Body of pancreas (tissue), 4 donors: ENCODE measurements at regions not wholly inside any gene's neighbourhood (a gene's known extent, or its start where the extent isn't known, plus 50 kb on each side); places are given as distances from the start of the nearest gene placed in this dataset.

ENCODE experiments used
- ATAC-seq: fragments of 150-250 bp; one replicate; pipeline ENCODE4 v1.9.1; 2016
- DNase-seq, 4 donors: peaks; one replicate each; pipeline ENCODE4 v3.0.0-alpha.2; 2019
- H3K27ac ChIP-seq, 4 donors: fragments of 200-600 bp; sonication (generic); 1 replicate in 3 of 4; 2 replicates in 1 of 4; pipeline versions ENCODE4 v1.5.1 to v1.6.1; 2016 to 2019; ENCODE audit warnings: mild to moderate bottlenecking in 1 of 4, mixed read lengths in 1 of 4, moderate library complexity in 1 of 4
- H3K27me3 ChIP-seq, 2 donors: fragments of 200-600 bp; sonication (generic); one replicate each; pipeline ENCODE4 v1.6.0; 2016; ENCODE audit warnings: mild to moderate bottlenecking in 1 of 2
- H3K36me3 ChIP-seq, 2 donors: fragments of 200-600 bp; sonication (generic); replicated peaks in 1 of 2; 2 replicates each; pipeline ENCODE4 v1.5.1; 2016; ENCODE audit warnings: low read depth in 2 of 2; ENCODE audit not compliant: insufficient read depth in 1 of 2
- H3K4me1 ChIP-seq: fragments of 200-600 bp; sonication (generic); one replicate; pipeline ENCODE4 v1.6.0; 2016
- H3K4me3 ChIP-seq, 2 donors: fragments of 200-600 bp; sonication (generic); 1 replicate in 1 of 2; 2 replicates in 1 of 2; pipeline ENCODE4 v1.5.1; 2016 to 2019
- H3K9me3 ChIP-seq, 3 donors: fragments of 200-600 bp; sonication (generic); 1 replicate in 2 of 3; 2 replicates in 1 of 3; pipeline ENCODE4 v1.5.1; 2016
- POLR2A ChIP-seq, 3 donors: fragments of 450-650 bp; IDR thresholded peaks; one replicate each; pipeline ENCODE4 v1.6.1; 2016; ENCODE audit warnings: antibody characterized with exemption in 3 of 3, mild to moderate bottlenecking in 2 of 3
- WGBS, 2 donors: methylation state at CpG; one replicate each; pipeline ENCODE4 v1.1.5; 2017; 5-methylcytosine and 5-hydroxymethylcytosine counted together
- intact Hi-C: fragments of 100-400 bp; cut with DNase I; formaldehyde crosslinking; loops from one replicate; pipeline ENCODE4 v1.15.1; 2023
- TF ChIP-seq, protein P1 (sequence below), 7 experiments: fragments of 450-650 bp in 4 of 7; fragments of 200-600 bp in 3 of 7; sonication (generic) in 3 of 7; IDR thresholded peaks; one replicate each; pipeline ENCODE4 v1.5.1; 2016 to 2019; ENCODE audit warnings: antibody characterized with exemption in 7 of 7

DNA sequence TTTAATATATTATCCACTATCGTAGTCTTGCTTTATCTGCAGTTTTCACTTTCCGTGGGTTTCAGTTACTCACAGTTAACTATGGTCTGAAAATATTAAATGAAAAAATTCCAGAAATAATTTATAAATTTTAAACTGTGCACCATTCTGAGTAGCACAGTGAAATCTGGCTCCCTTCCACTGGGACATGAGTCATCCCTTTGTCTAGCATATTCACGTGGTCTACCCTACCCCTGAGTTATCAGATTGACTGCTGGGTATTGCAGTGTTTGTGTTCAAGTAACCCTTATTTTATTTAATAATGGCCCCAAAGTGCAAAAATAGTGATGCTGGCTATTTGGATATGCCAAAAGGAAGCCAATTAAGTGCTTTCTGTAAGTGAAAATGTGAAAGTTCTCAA, 539.5 kb upstream of the AGTR1 start:
- no peaks in the 10 kb centered on the region for H3K27me3 ChIP-seq
- no peak for ATAC-seq
- no peak overlapping the region for H3K4me3 ChIP-seq
- H3K4me1 ChIP-seq: no peaks in the 10 kb centered on the region
- intact Hi-C loops: no loop called here
- TF ChIP-seq, protein P1, sequence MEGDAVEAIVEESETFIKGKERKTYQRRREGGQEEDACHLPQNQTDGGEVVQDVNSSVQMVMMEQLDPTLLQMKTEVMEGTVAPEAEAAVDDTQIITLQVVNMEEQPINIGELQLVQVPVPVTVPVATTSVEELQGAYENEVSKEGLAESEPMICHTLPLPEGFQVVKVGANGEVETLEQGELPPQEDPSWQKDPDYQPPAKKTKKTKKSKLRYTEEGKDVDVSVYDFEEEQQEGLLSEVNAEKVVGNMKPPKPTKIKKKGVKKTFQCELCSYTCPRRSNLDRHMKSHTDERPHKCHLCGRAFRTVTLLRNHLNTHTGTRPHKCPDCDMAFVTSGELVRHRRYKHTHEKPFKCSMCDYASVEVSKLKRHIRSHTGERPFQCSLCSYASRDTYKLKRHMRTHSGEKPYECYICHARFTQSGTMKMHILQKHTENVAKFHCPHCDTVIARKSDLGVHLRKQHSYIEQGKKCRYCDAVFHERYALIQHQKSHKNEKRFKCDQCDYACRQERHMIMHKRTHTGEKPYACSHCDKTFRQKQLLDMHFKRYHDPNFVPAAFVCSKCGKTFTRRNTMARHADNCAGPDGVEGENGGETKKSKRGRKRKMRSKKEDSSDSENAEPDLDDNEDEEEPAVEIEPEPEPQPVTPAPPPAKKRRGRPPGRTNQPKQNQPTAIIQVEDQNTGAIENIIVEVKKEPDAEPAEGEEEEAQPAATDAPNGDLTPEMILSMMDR (IDR thresholded peaks at IDR 0.05): no peak
- TF ChIP-seq POLR2A (IDR thresholded peaks at IDR 0.05): no peak
- no peaks in the 10 kb centered on the region for H3K9me3 ChIP-seq
- no peaks in the 10 kb centered on the region for H3K36me3 ChIP-seq
- no peak overlapping the region for H3K27ac ChIP-seq
- 48 to 52% methylated on average over 3 of the region's 3 CpGs for WGBS, 2 donors
- DNase-seq: peak in 3 of 4 donors; percentile 8 to 65 (median 13)

DNA sequence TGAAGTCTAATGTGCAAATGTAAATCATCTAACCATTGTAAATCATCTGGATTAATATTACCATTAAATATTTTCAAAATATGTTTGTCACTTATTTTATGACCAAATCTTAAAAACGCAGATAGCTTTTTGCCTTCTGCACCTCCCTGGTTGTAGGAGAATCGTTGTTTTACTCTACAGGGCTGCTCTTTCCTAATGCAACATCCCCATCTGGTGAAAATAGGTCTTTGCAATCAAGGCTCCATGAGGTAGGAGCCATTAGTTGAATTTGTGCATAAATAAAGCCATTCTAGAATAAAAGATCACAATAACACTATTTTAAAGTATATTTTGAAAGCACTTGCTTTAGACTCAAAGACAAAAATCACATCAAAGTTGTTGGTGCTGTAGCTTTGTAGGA, 535.6 kb upstream of the AGTR1 start:
- no peaks in the 10 kb centered on the region for H3K9me3 ChIP-seq
- intact Hi-C loops: no loop called here
- no peaks in the 10 kb centered on the region for H3K27me3 ChIP-seq
- no peak for DNase-seq
- no peaks in the 10 kb centered on the region for H3K4me1 ChIP-seq
- H3K4me3 ChIP-seq: no peak overlapping the region
- TF ChIP-seq POLR2A (IDR thresholded peaks at IDR 0.05): no peak
- TF ChIP-seq, protein P1 (IDR thresholded peaks at IDR 0.05): no peak
- 35 to 44% methylated on average over 2 of the region's 2 CpGs for WGBS, 2 donors
- ATAC-seq: no peak
- no peak overlapping the region for H3K27ac ChIP-seq
- H3K36me3 ChIP-seq: no peaks in the 10 kb centered on the region

DNA sequence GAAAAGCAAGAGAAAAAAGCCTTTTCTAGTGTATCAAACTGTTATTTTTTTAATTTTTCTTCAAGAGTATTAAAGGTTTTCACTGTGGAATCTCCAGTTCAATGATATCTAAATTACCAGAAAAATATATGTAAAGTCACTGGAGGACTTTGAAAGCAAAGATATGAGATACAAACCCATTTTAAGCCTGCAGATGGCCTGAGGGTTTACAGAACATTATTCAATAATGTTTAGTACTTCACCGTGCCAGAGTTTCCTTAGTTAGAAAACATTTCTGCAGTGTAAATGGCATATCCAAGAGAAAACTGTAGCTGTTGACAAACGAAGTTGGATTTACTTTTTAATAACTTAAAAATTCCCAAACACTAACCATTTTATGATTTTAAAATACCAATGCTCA, 529.4 kb upstream of the AGTR1 start:
- no peaks in the 10 kb centered on the region for H3K4me1 ChIP-seq
- H3K9me3 ChIP-seq: no peaks in the 10 kb centered on the region
- ATAC-seq (no peak), DNase-seq (no peak)
- H3K27ac ChIP-seq: no peak overlapping the region
- H3K36me3 ChIP-seq: no peaks in the 10 kb centered on the region
- TF ChIP-seq, protein P1 (IDR thresholded peaks at IDR 0.05): no peak
- TF ChIP-seq POLR2A (IDR thresholded peaks at IDR 0.05): no peak
- intact Hi-C loops: no loop called here
- no peak overlapping the region for H3K4me3 ChIP-seq
- H3K27me3 ChIP-seq: no peaks in the 10 kb centered on the region
- WGBS, 2 donors: 46 to 49% methylated on average over 2 of the region's 2 CpGs

DNA sequence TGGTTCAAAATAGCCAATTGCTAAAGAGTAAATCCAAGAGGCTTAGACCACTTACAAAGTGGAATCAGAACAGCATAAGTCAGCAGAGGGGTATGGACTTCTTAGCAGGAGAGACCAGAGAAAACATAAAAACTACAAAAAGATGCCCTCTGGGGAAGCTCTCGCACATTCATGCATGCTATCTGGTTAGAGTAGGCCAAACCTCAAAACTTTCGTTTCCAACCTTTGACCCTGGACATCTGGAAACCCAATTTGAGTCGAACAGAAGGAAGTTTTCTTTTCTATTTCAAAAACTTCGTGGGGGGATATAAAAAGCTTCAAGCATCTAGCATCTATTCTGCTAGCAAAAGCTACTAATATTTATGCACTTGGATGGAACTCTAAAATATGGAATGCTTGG, 523.9 kb upstream of the AGTR1 start:
- Histone ChIP-seq H3K36me3 (no peaks in the 10 kb centered on the region), H3K4me3 (no peak overlapping the region), H3K27ac (no peak overlapping the region), H3K4me1 (no peaks in the 10 kb centered on the region), H3K9me3 (no peaks in the 10 kb centered on the region), H3K27me3 (no peaks in the 10 kb centered on the region)
- TF ChIP-seq, protein P1 (IDR thresholded peaks at IDR 0.05): no peak
- TF ChIP-seq POLR2A (IDR thresholded peaks at IDR 0.05): no peak
- DNase-seq (no peak), ATAC-seq (no peak)
- intact Hi-C loops: no loop called here
- WGBS, 2 donors: 61 to 69% methylated on average over 4 of the region's 4 CpGs

DNA sequence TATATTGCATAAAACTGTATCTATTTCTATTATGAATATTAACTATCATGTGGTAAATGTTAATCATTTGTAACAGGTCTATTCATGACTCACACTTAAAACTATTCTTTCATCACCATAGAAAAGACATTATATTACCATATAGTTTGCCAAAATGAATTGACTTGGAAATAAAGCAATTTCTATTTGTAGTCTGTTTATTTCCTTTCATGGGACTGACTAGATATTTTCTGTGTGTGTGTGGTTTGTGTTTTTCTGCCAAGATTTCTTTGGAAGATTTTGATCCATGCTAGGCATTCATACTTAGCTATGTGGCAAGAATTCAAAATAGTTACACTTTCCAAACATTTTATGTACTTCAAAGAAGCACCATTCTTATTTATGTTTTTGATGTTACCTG, 522.5 kb upstream of the AGTR1 start:
- intact Hi-C loops: no loop called here
- H3K4me3 ChIP-seq: no peak overlapping the region
- no peaks in the 10 kb centered on the region for H3K4me1 ChIP-seq
- H3K27me3 ChIP-seq: no peaks in the 10 kb centered on the region
- TF ChIP-seq, protein P1 (IDR thresholded peaks at IDR 0.05): no peak
- no peak for TF ChIP-seq POLR2A (IDR thresholded peaks at IDR 0.05)
- DNase-seq (no peak), ATAC-seq (no peak)
- no peak overlapping the region for H3K27ac ChIP-seq
- H3K9me3 ChIP-seq: no peaks in the 10 kb centered on the region
- no peaks in the 10 kb centered on the region for H3K36me3 ChIP-seq
